Erythroblast (primary cell): ENCODE measurements at regions not wholly inside any gene's neighbourhood (a gene's known extent, or its start where the extent isn't known, plus 50 kb on each side); places are given as distances from the start of the nearest gene placed in this dataset.

Source experiments
- DNase-seq, 2 experiments: peaks; one replicate each; lab custom pipeline; 2025; lab: John Stamatoyannopoulos, UW
- GATA1 ChIP-seq: IDR thresholded peaks from 2 replicates; pipeline ENCODE4 v1.6.1; 2011; ENCODE audit warnings: low read depth, mild to moderate bottlenecking, control low read depth, low read length, moderate library complexity
- POLR2A ChIP-seq: IDR thresholded peaks from 2 replicates; pipeline ENCODE4 v1.6.1; 2011; ENCODE audit warnings: mild to moderate bottlenecking, low read length

DNA sequence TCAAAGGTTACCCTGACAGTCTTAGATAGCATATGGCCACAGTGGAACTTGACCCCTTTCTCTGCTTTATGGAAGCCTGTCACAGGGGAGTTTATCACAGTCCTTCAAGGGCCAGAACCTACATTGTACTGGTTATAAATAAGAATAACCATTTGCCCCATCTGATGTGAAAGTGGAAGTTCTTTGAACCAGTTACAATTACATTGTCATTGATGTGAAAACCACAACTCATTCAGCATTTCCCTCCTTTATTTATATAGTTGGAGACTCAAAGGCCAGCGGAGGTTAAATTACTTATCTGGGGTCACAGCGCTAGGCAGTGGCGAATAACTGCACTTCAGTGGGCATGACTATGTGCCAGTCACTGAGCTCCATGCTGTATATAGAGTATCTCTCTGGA is 60.5 kb upstream of the TBC1D5 start:
- TF ChIP-seq POLR2A (no peak), GATA1 (no peak)
- DNase-seq, result no peak

- TF ChIP-seq GATA1 (no peak), POLR2A (no peak)
- DNase-seq, result no peak
These were observed 58.7 kb upstream of the TBC1D5 start for GRCh38 chr3:17801131-17801530.

- no peak for TF ChIP-seq POLR2A
- TF ChIP-seq GATA1, result no peak
- no peak for DNase-seq
These were observed 57.8 kb upstream of the TBC1D5 start for GRCh38 chr3:17800232-17800631.

DNA sequence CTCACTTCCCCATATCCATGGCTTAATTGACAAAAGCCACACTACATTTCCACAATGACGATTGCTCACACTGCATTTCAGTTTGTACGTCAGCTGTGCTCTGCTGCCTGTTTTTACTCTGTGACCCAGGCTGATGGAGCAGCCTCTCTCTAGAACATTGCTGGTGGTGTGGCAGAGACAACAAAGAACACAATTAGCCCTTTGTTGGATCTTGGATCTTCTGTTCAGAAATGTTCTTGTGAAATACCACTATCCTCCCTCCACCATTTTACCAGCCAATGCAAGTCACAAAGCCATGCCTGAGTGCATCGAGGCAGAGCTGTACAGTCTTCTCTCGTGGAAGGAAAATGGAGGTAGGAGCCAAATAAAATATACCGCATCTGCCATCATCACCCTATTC is 56.9 kb upstream of the TBC1D5 start:
- TF ChIP-seq GATA1, result no peak
- no peak for TF ChIP-seq POLR2A
- no peak for DNase-seq

- TF ChIP-seq POLR2A (no peak), GATA1 (no peak)
- DNase-seq, result peak; percentile 18 to 44
These were observed 55.6 kb upstream of the TBC1D5 start for GRCh38 chr3:17798000-17798399.

DNA sequence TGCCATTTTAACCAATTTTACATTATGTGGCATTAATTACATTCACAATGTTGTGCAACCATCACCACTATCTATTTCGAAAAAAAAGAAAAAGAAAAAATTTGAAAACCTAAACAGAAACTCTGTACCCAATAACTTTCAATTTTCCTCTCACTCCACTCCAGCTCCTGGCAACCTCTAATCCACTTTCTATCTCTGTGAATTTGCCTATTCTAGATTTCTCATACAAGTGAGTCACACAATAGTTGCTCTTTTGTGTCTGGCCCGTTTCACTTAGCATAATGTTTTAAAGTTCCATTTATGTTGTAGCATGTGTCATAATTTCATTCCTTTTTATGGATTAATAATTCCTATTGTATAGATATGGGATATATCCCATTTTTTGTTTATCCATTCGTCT is 53.3 kb upstream of the TBC1D5 start:
- no peak for DNase-seq
- TF ChIP-seq GATA1 (no peak), POLR2A (no peak)

DNA sequence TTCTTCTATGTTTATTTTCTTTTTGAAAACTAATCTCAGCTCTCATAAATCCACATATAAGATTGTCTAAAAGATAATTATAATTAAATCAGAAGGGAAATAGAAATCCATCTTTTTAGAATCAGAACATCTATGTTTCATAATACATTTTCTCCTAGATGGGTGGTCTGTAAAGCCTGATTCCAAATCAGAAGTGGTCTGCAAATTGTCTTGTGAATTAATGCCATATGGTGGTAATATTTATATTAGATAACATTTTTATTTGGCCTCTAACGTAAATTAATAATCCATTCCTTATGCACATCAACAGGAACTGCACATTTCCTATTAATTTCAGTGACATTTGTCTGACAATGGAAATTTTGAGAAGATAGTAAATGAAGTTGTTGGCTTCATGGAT is 52.8 kb upstream of the TBC1D5 start:
- TF ChIP-seq POLR2A, result no peak
- TF ChIP-seq GATA1, result no peak
- DNase-seq, result no peak

DNA sequence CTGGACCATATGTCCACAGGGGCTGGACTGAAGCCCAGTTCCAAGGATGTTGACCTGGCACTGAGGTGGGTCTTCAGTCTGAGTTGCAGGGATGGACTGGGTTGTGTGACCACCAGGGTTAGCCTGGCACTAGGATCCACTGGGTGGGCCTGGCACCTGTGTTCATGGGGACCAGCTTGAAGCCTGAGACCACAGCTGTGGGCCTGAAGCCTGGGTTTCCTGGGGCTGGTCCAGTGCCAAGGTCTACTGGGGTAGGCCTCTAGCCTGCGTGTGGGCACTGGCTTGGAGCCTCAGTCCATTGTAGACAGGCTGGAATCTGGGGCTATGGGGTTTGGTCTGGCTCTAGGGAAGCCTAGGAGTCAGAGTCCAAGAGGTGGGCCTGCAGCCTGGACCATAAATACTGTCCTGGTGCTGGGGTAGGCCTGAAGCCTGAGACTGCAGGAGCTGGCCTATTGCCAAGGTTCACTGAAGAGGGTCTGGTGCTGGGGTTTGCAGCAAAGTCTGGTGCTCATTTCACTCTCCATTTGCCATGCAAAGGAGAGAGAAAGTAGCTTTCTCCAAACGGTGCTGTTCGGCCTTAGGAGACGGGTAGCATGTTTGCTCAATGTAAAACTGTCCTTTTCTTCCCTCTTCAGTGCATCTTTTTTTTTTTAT is 51.2 kb upstream of the TBC1D5 start:
- no peak for DNase-seq
- TF ChIP-seq POLR2A (no peak), GATA1 (no peak)
